Transverse colon (tissue), 4 donors: ENCODE measurements at regions not wholly inside any gene's neighbourhood (a gene's known extent, or its start where the extent isn't known, plus 50 kb on each side); places are given as distances from the start of the nearest gene placed in this dataset.

ENCODE experiments used
- DNase-seq: peaks from one replicate; pipeline ENCODE4 v3.0.0-alpha.2; 2019
- H3K27ac ChIP-seq, 4 donors: fragments of 200-600 bp; sonication (generic); 2 replicates each; pipeline ENCODE4 v1.5.1; 2016 to 2018; ENCODE audit warnings: inconsistent platforms in 4 of 4
- H3K27me3 ChIP-seq: fragments of 200-600 bp; sonication (generic); 2 replicates; pipeline ENCODE4 v1.5.1; 2017; ENCODE audit warnings: inconsistent platforms
- H3K36me3 ChIP-seq, 4 donors: fragments of 200-600 bp; sonication (generic); 2 replicates each; pipeline ENCODE4 v1.5.1; 2017 to 2019; ENCODE audit warnings: inconsistent platforms in 4 of 4
- H3K4me1 ChIP-seq, 4 donors: fragments of 200-600 bp; sonication (generic); 2 replicates each; pipeline ENCODE4 v1.5.1; 2017 to 2020; ENCODE audit warnings: inconsistent platforms in 4 of 4
- H3K4me3 ChIP-seq, 4 donors: fragments of 200-600 bp; sonication (generic); 1 replicate in 1 of 4; 2 replicates in 3 of 4; pipeline versions ENCODE4 v1.5.1 to v1.6.1; 2017 to 2019; ENCODE audit warnings: inconsistent platforms in 4 of 4
- H3K9me3 ChIP-seq, 2 donors: fragments of 200-600 bp; sonication (generic); 2 replicates each; pipeline ENCODE4 v1.5.1; 2017 to 2019; ENCODE audit warnings: inconsistent platforms in 2 of 2
- EP300 ChIP-seq: sonication (generic); formaldehyde crosslinking; IDR thresholded peaks from one replicate; pipeline ENCODE4 v1.6.1; 2017; ENCODE audit warnings: antibody characterized with exemption, low read depth
- POLR2A ChIP-seq: fragments of 450-650 bp; IDR thresholded peaks from one replicate; pipeline ENCODE4 v1.6.1; 2016; ENCODE audit warnings: antibody characterized with exemption, mild to moderate bottlenecking, moderate library complexity
- POLR2AphosphoS5 ChIP-seq, 3 donors: sonication (generic); formaldehyde crosslinking; IDR thresholded peaks; one replicate each; pipeline ENCODE4 v1.6.1; 2016; ENCODE audit warnings: antibody characterized with exemption in 3 of 3
- WGBS, 2 donors: methylation state at CpG; one replicate each; pipeline ENCODE4 v1.1.5; 2018; ENCODE audit warnings: low coverage in 1 of 2; 5-methylcytosine and 5-hydroxymethylcytosine counted together
- in situ Hi-C, 4 donors: fragments of 200-750 bp; cut with MboI; loops; one replicate each; pipeline versions ENCODE4 v1.15.0 to v1.15.1; 2017; ENCODE audit warnings: low sequenced_read_pairs in 3 of 4, low pct_ligation_motif_present in 1 of 4, low pct_unique_long_range_greater_than_20kb in 1 of 4
- intact Hi-C: fragments of 100-400 bp; cut with DNase I; formaldehyde crosslinking; loops from one replicate; pipeline ENCODE4 v1.15.1; 2023; ENCODE audit warnings: low total_unique reads
- TF ChIP-seq, protein P1 (sequence below), 5 experiments: fragments of 200-600 bp in 3 of 5; fragments of 450-650 bp in 2 of 5; sonication (generic) in 3 of 5; IDR thresholded peaks; 1 replicate in 2 of 5; 2 replicates in 3 of 5; pipeline ENCODE4 v1.5.1; 2016 to 2017; ENCODE audit warnings: antibody characterized with exemption in 5 of 5, inconsistent platforms in 3 of 5, mild to moderate bottlenecking in 2 of 5, moderate library complexity in 1 of 5

DNA sequence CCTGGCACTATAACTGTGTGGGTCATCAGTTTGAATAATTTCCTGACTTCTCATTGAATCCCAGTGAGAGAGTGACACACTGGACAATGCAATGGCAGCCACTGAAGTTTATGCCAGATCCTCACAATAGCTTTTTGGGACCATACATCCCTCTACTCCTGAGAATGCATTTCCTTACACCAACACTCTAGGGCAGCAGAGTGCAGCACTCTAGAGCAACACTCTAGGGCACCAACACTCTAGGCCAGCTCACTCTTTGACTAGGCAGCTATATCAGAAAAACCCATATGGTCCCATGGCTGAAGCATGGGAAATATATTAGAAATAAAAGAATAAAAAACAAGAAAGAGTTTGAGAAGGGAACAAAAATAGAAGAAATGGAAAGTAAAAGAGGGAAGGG is 309.2 kb downstream of the MAP2K6 start:
- Histone ChIP-seq H3K9me3 (no peaks in the 10 kb centered on the region), H3K27me3 (no peaks in the 10 kb centered on the region), H3K27ac (no peak overlapping the region), H3K36me3 (no peaks in the 10 kb centered on the region), H3K4me1 (no peaks in the 10 kb centered on the region), H3K4me3 (no peak overlapping the region)
- in situ Hi-C loops: no loop called here
- TF ChIP-seq, protein P1, sequence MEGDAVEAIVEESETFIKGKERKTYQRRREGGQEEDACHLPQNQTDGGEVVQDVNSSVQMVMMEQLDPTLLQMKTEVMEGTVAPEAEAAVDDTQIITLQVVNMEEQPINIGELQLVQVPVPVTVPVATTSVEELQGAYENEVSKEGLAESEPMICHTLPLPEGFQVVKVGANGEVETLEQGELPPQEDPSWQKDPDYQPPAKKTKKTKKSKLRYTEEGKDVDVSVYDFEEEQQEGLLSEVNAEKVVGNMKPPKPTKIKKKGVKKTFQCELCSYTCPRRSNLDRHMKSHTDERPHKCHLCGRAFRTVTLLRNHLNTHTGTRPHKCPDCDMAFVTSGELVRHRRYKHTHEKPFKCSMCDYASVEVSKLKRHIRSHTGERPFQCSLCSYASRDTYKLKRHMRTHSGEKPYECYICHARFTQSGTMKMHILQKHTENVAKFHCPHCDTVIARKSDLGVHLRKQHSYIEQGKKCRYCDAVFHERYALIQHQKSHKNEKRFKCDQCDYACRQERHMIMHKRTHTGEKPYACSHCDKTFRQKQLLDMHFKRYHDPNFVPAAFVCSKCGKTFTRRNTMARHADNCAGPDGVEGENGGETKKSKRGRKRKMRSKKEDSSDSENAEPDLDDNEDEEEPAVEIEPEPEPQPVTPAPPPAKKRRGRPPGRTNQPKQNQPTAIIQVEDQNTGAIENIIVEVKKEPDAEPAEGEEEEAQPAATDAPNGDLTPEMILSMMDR (IDR thresholded peaks at IDR 0.05): no peak
- TF ChIP-seq POLR2AphosphoS5 (IDR thresholded peaks at IDR 0.05): no peak
- TF ChIP-seq EP300: no peak
- no peak for TF ChIP-seq POLR2A
- DNase-seq: no peak
- intact Hi-C loops: no loop called here

DNA sequence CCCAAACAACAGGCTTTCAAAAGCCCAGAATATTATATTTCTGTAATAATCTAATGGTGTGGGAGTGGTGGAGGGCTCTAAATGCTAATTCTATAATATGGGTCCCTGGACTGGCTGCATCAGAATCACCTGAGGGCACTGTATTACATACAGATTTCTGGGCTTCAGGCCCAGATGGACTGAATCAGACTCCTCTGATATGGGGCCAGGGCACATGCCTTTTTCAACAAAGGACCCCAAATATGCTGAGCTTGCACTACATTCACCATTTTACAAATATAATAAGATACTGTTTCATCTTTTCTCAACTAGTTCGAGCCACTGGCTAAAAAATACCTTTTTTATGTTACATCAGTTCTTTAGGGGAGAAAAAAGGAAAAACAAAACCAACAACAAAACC is 309.7 kb downstream of the MAP2K6 start:
- H3K4me1 ChIP-seq: no peaks in the 10 kb centered on the region
- H3K27ac ChIP-seq: no peak overlapping the region
- in situ Hi-C loops: no loop called here
- H3K4me3 ChIP-seq: no peak overlapping the region
- DNase-seq: no peak
- no peak for TF ChIP-seq EP300
- no peak for TF ChIP-seq POLR2AphosphoS5 (IDR thresholded peaks at IDR 0.05)
- no peak for TF ChIP-seq POLR2A
- TF ChIP-seq, protein P1 (IDR thresholded peaks at IDR 0.05): no peak
- no peaks in the 10 kb centered on the region for H3K36me3 ChIP-seq
- 40 to 76% methylated on average over 1 of the region's 1 CpG for WGBS, 2 donors
- H3K27me3 ChIP-seq: no peaks in the 10 kb centered on the region
- no peaks in the 10 kb centered on the region for H3K9me3 ChIP-seq
- intact Hi-C loops: no loop called here

DNA sequence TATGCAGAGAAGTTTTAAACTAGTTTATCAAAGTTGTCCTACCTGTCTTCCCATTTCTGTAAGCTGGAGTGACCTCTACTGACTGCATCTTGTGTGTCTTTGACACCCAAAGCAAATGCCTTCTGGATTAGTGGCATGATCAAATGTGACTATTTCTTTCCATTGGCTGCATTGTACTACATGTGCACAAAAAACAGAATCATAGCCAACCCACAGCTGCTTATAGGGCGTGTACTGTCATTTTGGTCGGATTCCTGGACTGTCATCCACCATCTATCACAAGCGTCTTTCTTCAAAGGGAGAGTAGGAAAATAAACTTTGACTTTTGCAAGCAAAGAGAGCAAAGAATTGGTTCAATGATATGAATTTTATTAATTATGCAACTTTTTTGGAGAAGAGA is 310.6 kb downstream of the MAP2K6 start:
- H3K4me3 ChIP-seq: no peak overlapping the region
- H3K36me3 ChIP-seq: no peaks in the 10 kb centered on the region
- TF ChIP-seq, protein P1 (IDR thresholded peaks at IDR 0.05): no peak
- TF ChIP-seq POLR2AphosphoS5 (IDR thresholded peaks at IDR 0.05): no peak
- no peak for TF ChIP-seq EP300
- no peak for TF ChIP-seq POLR2A
- WGBS, 2 donors: 66 to 77% methylated on average over 3 of the region's 3 CpGs
- H3K27me3 ChIP-seq: no peaks in the 10 kb centered on the region
- no peak for DNase-seq
- no peaks in the 10 kb centered on the region for H3K9me3 ChIP-seq
- intact Hi-C loops: no loop called here
- in situ Hi-C loops: no loop called here
- H3K27ac ChIP-seq: no peak overlapping the region
- H3K4me1 ChIP-seq: no peaks in the 10 kb centered on the region

DNA sequence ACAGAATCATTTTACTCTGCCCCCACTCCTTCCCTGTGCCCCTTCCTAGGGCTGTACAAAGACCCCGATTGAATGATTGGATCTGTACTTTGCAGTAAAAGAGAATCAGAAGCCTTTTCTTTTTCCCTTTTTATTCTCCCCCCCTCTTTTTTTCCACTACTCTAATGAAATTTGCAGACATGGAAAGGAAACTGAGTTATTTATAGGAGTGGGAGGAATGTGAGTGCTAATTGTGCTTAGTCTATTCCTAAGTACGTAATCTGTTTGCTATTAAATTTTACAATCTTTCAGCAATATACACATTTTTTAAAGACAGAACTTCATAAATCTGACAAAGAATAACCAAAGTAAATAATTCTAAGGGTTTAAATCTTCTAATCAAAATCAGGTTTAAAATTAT is 314.3 kb downstream of the MAP2K6 start:
- H3K36me3 ChIP-seq: no peaks in the 10 kb centered on the region
- in situ Hi-C loops (no loop called here), intact Hi-C loops (no loop called here)
- no peak overlapping the region for H3K4me3 ChIP-seq
- H3K4me1 ChIP-seq: no peaks in the 10 kb centered on the region
- H3K27ac ChIP-seq: no peak overlapping the region
- H3K27me3 ChIP-seq: no peaks in the 10 kb centered on the region
- DNase-seq: no peak
- WGBS, 2 donors: 71 to 79% methylated on average over 2 of the region's 2 CpGs
- TF ChIP-seq, protein P1 (IDR thresholded peaks at IDR 0.05): no peak
- TF ChIP-seq POLR2A: no peak
- H3K9me3 ChIP-seq: no peaks in the 10 kb centered on the region
